GM23338 (cell line): ENCODE measurements at regions not wholly inside any gene's neighbourhood (a gene's known extent, or its start where the extent isn't known, plus 50 kb on each side); places are given as distances from the start of the nearest gene placed in this dataset.

Experiments
- ATAC-seq: fragments of 200-7000 bp; cut with Tn5 transposase; 3 replicates; pipeline ENCODE4 v1.9.1; 2020
- DNase-seq: peaks from one replicate; pipeline ENCODE4 v3.0.0-alpha.2; 2015; ENCODE audit warnings: low spot score
- H2AFZ ChIP-seq: fragments of 200-600 bp; sonication (generic); 2 replicates; pipeline ENCODE4 v1.8.0; 2016; ENCODE audit warnings: antibody characterized with exemption, mild to moderate bottlenecking, moderate library complexity
- H3F3A ChIP-seq: fragments of 200-600 bp; sonication (generic); replicated peaks from 2 replicates; pipeline ENCODE4 v1.8.0; 2017; ENCODE audit warnings: antibody characterized with exemption, mixed run types, low read depth
- H3K27ac ChIP-seq: fragments of 200-600 bp; sonication (generic); 2 replicates; pipeline ENCODE4 v1.6.1; 2016; ENCODE audit warnings: low read depth
- H3K27me3 ChIP-seq: fragments of 200-600 bp; sonication (generic); 2 replicates; pipeline ENCODE4 v1.8.0; 2016; ENCODE audit warnings: mild to moderate bottlenecking, mixed run types, moderate library complexity; ENCODE audit not compliant: insufficient read depth
- H3K36me3 ChIP-seq: fragments of 200-600 bp; sonication (generic); 2 replicates; pipeline ENCODE4 v1.8.0; 2016; ENCODE audit warnings: mild to moderate bottlenecking; ENCODE audit not compliant: insufficient read depth
- H3K4me1 ChIP-seq: fragments of 200-600 bp; sonication (generic); 2 replicates; pipeline ENCODE4 v1.8.0; 2016; ENCODE audit warnings: mild to moderate bottlenecking, moderate library complexity; ENCODE audit not compliant: insufficient read depth
- H3K4me2 ChIP-seq: fragments of 200-600 bp; sonication (generic); 2 replicates; pipeline ENCODE4 v1.7.1; 2017; ENCODE audit warnings: mixed run types
- H3K4me3 ChIP-seq: fragments of 200-600 bp; sonication (generic); 2 replicates; pipeline ENCODE4 v1.6.1; 2016; ENCODE audit warnings: mixed run types
- H3K79me2 ChIP-seq: fragments of 200-600 bp; sonication (generic); replicated peaks from 2 replicates; pipeline ENCODE4 v1.8.0; 2017; ENCODE audit warnings: mild to moderate bottlenecking; ENCODE audit not compliant: insufficient read depth
- H3K9me2 ChIP-seq: fragments of 200-600 bp; sonication (generic); 2 replicates; pipeline ENCODE4 v1.8.0; 2017; ENCODE audit not compliant: insufficient read depth
- H4K20me1 ChIP-seq: fragments of 200-600 bp; sonication (generic); replicated peaks from 2 replicates; pipeline ENCODE4 v1.8.0; 2017; ENCODE audit warnings: mild to moderate bottlenecking; ENCODE audit not compliant: insufficient read depth
- H3K27ac Mint-ChIP-seq: 2 replicates; pipeline ENCODE4 v1.8.0; 2020; ENCODE audit warnings: inconsistent platforms, mild to moderate bottlenecking, moderate library complexity, mixed read lengths
- H3K27me3 Mint-ChIP-seq: 3 replicates; pipeline ENCODE4 v1.8.0; 2022; ENCODE audit warnings: low read depth, mild to moderate bottlenecking, moderate library complexity, mixed read lengths, inconsistent platforms; ENCODE audit not compliant: insufficient read depth, poor library complexity
- H3K36me3 Mint-ChIP-seq: 3 replicates; pipeline ENCODE4 v1.8.0; 2021; ENCODE audit warnings: low read depth, mild to moderate bottlenecking, inconsistent platforms, moderate library complexity, mixed read lengths
- H3K4me1 Mint-ChIP-seq: 3 replicates; pipeline ENCODE4 v1.8.0; 2020; ENCODE audit warnings: mild to moderate bottlenecking, inconsistent platforms, mixed read lengths
- H3K4me3 Mint-ChIP-seq: 3 replicates; pipeline ENCODE4 v1.8.0; 2021; ENCODE audit warnings: moderate library complexity, mild to moderate bottlenecking, inconsistent platforms, mixed read lengths
- H3K9me3 Mint-ChIP-seq: 3 replicates; pipeline ENCODE4 v1.8.0; 2020; ENCODE audit warnings: moderate library complexity, mild to moderate bottlenecking, inconsistent platforms, mixed read lengths
- ETS1 ChIP-seq: IDR thresholded peaks from 2 replicates; pipeline ENCODE4 v1.6.1; 2016; ENCODE audit warnings: antibody characterized with exemption
- EZH2 ChIP-seq: fragments of 200-600 bp; sonication (generic); IDR thresholded peaks from one replicate; pipeline ENCODE4 v1.8.0; 2017; ENCODE audit warnings: antibody characterized with exemption, mild to moderate bottlenecking, low read depth; ENCODE audit not compliant: unreplicated experiment
- JUNB ChIP-seq: IDR thresholded peaks from one replicate; pipeline ENCODE4 v1.6.1; 2016; ENCODE audit warnings: antibody characterized with exemption; ENCODE audit not compliant: unreplicated experiment
- POLR2AphosphoS5 ChIP-seq: IDR thresholded peaks from 2 replicates; pipeline ENCODE4 v1.6.1; 2016; ENCODE audit warnings: antibody characterized with exemption, low read depth
- STAT1 ChIP-seq: IDR thresholded peaks from one replicate; pipeline ENCODE4 v1.6.1; 2016; ENCODE audit warnings: antibody characterized with exemption; ENCODE audit not compliant: unreplicated experiment
- ZNF114 ChIP-seq: fragments of 250-450 bp; sonication (Bioruptor Pico); IDR thresholded peaks from 2 replicates; pipeline ENCODE4 v1.5.0; 2020; ENCODE audit warnings: mild to moderate bottlenecking, moderate library complexity
- ZNF331 ChIP-seq: fragments of 250-450 bp; sonication (Bioruptor Pico); IDR thresholded peaks from 2 replicates; pipeline ENCODE4 v1.5.0; 2020; ENCODE audit warnings: low read depth, mild to moderate bottlenecking, moderate library complexity

DNA sequence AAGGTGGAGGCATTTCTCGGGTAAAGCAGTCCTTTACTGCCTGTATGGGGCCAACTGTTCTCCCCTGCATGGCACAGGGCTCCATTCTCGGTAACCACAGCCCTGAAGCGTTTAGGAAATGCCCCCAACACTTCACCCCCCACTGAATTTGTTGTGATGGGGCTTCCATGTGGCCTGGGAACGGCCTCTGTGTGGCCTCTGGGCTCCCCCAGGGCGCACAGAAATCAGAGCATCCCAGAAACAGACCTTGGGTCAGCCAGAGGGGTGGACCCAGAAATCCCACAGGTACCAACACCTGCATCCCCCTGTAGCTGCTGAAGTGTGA is 153.7 kb upstream of the VSTM2B start (continued):
- no peak for TF ChIP-seq JUNB
- no peak for TF ChIP-seq ZNF114 (CRISPR knock-in tag)
- no peak for TF ChIP-seq STAT1
- TF ChIP-seq ZNF331 (CRISPR knock-in tag): no peak

DNA sequence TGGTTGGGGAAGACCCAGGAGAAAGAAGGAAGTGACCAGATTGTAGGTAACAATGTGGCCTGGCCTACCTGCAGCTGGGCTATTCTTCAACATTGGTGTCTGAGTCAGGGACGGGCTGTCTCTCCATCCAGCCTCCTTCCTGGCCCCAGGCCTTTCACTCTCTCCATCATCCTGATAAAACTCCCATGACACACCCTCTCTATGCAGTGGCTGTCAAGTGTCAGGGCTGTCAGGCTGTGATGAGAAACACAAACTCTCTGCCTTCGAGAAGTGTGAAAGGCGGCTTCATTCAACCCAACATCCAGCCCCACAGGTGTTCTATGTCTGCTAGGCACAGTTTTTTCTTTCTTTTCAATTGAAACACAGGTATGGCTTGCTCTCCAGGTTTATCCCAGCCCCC is 153.3 kb upstream of the VSTM2B start:
- Histone ChIP-seq H3K4me1 (peaks cover 12% of the 10 kb centered on the region), H3F3A (no peaks in the 10 kb centered on the region), H2AFZ (no peak overlapping the region), H3K27me3 (no peaks in the 10 kb centered on the region), H3K79me2 (no peaks in the 10 kb centered on the region), H3K27ac (no peak overlapping the region), H4K20me1 (no peaks in the 10 kb centered on the region), H3K36me3 (no peaks in the 10 kb centered on the region), H3K4me2 (no peak overlapping the region), H3K4me3 (no peak overlapping the region), H3K9me2 (no peaks in the 10 kb centered on the region)
- H3K27ac Mint-ChIP-seq: no peak overlapping the region
- ATAC-seq (no peak), DNase-seq (no peak)
- TF ChIP-seq POLR2AphosphoS5 (no peak), ETS1 (no peak), STAT1 (no peak)
- H3K36me3 Mint-ChIP-seq: no peaks in the 10 kb centered on the region
- H3K4me3 Mint-ChIP-seq: no peak overlapping the region
- H3K27me3 Mint-ChIP-seq: peaks cover 4% of the 10 kb centered on the region
- H3K4me1 Mint-ChIP-seq: peaks cover 15% of the 10 kb centered on the region
- H3K9me3 Mint-ChIP-seq: no peaks in the 10 kb centered on the region; the same call in 1 of the 3 replicates

DNA sequence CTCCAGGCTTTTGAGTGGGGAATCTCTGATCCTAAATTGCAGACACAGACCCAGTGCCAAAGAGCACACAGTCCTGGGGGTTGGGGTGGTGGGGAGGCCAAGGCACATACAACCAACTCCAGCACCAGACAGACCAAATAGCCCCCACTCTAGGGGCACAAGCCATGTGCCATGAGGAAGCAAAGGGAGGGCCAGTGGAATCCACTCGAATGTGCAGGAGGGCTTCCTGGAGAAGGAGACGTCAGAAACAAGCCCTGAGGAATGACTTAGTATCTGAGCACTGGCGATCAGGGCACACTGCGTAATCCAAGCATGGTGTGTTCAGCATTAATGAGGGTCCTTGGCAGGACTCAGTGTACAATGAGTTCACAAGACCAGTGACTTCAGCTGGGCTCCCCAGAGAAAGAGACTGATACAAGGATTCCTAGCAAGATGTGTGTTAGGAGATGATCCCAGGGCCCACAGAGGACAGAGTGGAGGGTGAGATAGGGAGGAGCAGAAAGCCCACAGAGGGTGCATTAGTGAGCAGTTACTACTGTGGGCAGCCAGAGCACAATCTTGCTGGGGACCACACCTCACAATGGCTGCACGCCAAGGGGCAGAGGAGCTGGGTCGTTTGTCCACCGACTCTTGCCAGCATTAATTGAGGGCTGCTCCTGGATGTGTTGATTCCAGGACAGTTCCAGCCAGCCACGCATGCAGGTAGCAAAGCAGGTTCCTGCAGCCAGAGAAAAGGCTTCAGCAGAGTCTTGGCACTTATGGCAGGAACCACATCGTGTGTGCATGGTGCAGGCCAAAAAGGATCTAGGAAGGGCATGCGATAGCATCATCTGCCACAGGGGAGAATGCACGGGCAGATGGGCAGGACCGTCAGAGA is 152.6 kb upstream of the VSTM2B start:
- Histone ChIP-seq H3K79me2 (no peaks in the 10 kb centered on the region), H3K27ac (no peak overlapping the region), H2AFZ (no peak overlapping the region), H3K4me3 (no peak overlapping the region), H3K4me2 (no peak overlapping the region), H4K20me1 (no peaks in the 10 kb centered on the region), H3K4me1 (peaks cover 5% of the 10 kb centered on the region; the same call in 1 of the 2 replicates), H3F3A (no peaks in the 10 kb centered on the region), H3K36me3 (no peaks in the 10 kb centered on the region), H3K27me3 (no peaks in the 10 kb centered on the region), H3K9me2 (no peaks in the 10 kb centered on the region)
- H3K36me3 Mint-ChIP-seq: no peaks in the 10 kb centered on the region
- ATAC-seq (no peak), DNase-seq (no peak)
- no peak overlapping the region for H3K4me3 Mint-ChIP-seq
- peaks cover 4% of the 10 kb centered on the region for H3K27me3 Mint-ChIP-seq
- H3K9me3 Mint-ChIP-seq: no peaks in the 10 kb centered on the region; the same call in 1 of the 3 replicates
- peaks cover 8% of the 10 kb centered on the region for H3K4me1 Mint-ChIP-seq
- TF ChIP-seq EZH2 (no peak), ZNF114 (CRISPR knock-in tag) (no peak)
- no peak overlapping the region for H3K27ac Mint-ChIP-seq
